AML-193 (cell line): ENCODE measurements at regions not wholly inside any gene's neighbourhood (a gene's known extent, or its start where the extent isn't known, plus 50 kb on each side); places are given as distances from the start of the nearest gene placed in this dataset.

ENCODE experiments used
- DNase-seq, 2 experiments: peaks; one replicate each; lab custom pipeline; 2025; lab: John Stamatoyannopoulos, UW

DNA sequence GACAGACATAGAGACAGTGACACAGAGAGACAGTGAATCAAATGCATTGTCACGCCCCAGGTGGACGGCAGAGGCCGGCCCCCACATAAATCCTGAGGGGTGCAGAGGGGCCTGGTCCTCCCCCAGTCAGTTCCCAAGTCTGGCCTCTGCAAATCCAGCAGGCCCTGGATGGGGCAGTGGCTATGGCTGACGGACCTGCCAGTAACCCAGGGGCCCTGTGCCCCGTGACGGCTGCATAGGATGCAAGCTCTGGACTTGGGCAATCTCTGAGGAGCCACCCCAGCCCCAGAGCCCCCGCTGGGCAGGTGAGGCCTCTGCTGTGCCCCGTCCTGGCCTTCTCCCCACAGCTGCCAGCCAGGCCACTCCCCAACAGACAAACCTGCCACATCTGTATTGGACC is 204.5 kb downstream of the BRD1 start:
- DNase-seq = no peak

DNA sequence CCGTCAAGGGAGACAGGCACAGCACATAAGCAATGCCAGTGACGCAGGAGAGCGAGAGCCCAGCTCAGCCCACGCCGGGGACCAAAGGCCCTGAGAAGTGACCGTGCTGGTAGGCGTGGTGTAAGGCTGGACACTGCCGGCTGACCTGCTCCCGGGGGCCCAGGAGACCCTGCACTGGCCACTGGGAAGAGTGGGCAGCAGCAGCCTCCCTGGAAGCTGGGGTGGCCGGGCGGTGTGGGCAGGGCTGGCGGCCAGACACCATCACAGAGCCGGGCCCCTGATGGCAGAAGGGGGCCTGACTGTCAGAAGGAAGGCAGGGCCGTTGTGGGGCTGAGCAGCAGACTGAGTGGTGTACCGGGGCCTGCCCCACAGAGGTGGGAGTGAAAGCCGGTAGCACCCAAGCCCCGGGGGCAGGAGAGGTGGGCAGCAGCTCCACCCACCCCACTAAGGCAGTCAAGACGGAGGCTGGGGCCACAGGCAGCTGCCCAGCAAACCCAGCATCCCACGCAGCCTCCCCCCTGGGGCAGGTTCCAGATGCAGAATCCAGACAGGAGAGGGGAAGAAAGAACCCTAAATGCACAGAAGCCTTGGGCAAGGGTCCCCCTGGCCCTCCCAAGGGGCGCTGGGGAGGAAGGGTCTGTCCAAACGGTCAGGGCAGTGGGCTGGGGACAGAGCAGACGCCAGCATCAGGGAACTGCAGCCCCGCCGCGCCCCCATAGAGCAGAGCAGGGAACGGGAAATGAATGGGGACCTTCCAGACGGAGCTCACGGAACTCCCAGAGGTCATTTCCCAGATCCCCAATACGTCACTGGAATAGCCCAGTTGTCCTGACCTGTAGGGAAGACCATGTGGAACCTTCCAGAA is 205.2 kb downstream of the BRD1 start:
- DNase-seq = no peak

DNA sequence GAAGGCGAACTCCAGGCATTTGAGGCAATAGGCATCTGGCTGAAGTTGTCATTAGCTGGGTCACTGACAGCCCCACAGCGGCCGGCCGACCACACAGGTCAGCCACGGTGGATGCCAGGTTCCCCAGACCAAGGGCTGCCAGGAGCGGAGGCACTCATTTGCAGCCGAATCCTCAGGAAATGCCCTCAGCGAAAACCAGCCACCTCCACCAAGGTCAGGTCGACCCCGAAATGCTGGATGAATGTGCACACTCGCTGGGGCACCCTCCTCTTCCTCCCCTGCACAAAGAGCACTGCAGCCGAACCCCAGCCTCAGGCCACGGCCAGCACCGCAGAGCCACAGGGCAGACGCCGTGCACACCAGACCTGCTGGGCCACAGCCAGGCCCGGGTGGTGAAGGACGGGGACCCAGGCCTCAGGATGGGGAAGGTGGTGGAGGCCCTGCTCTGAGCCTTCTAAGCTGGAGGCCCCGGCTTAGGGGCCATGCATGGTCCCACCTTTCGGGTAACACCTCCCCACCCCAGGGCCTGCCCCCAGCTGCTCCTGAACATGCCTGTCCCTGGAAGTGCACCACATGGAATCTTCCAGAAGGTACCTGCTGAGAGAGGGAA is 206.0 kb downstream of the BRD1 start:
- DNase-seq = no peak

DNA sequence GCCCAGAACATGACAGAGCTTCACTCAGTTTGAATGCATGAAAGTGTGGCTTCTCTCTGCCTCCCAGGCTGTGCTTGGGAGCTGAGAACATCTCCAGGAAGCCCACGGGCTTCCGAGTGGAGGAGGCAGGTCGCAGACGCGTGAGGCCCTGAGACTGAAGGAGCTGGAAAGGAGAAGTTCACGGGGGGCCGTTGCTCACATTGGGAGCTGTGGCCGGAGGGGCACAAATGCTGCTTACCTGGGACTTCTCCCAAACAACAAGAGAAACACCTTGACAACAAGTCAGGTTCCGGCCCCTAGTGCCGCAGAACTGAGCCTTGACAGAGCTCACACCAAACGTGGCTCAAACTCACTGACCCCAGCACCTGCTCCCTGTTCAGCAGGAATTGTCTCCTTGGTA is 207.0 kb downstream of the BRD1 start:
- no peak for DNase-seq

DNA sequence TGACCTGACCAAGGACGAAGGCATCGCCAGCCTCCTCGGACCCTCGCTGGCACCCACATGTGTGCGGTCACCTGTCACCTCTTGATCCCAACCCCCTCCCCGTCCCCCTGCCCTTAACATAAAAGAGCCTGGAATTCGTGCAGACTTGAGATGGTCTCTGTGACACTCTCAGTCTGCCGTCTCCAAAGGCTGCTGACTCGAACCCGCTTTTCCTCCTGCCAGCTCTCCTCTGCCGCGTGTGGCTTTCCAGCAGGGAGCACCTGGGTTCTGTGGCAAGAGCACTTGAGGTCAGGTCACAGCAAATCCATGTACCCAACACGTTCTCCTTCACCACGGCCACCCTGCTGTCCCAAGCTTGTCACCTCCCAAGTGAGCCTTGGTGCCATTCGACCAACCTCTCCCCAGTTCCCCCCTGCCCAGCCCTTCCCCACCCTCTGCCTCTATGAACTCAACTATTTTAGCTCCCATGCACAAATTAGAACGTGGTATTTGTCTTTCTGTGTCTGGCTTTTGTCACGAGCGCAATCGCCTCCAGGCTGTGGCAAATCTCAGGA is 207.6 kb downstream of the BRD1 start:
- no peak for DNase-seq

DNA sequence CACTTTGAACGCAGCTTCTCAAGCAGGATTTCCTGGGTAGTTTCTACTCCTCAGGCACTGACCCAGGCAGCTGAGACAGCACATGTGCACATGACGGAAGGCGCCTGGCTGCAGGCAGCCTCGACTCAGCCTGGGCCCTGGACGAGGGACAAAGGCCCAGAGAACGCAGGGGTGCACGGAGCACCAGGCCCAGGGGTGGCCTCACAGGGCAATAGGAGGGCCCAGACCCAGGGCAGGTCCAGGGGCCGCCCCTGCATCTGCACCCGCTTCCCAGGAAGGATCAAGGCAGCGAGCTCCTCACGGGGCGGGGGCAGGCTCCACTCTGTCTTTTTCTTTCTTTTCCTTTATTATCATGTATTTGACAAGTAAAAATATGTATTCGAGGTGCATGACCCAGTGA is 208.4 kb downstream of the BRD1 start:
- DNase-seq = no peak

DNA sequence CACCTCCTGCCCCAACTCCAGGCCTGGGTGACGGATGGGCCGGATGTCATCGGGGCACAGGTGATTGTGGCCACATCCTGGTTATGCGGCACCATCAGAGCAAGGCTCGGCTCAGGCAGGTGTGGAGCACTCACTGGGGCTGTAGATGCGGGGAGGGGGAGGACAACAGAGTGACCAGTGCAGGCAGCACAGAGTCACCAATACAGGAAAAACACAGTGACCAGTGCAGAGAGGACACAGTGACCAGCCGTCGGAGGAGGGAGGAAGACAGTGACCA is 209.1 kb downstream of the BRD1 start:
- no peak for DNase-seq

DNA sequence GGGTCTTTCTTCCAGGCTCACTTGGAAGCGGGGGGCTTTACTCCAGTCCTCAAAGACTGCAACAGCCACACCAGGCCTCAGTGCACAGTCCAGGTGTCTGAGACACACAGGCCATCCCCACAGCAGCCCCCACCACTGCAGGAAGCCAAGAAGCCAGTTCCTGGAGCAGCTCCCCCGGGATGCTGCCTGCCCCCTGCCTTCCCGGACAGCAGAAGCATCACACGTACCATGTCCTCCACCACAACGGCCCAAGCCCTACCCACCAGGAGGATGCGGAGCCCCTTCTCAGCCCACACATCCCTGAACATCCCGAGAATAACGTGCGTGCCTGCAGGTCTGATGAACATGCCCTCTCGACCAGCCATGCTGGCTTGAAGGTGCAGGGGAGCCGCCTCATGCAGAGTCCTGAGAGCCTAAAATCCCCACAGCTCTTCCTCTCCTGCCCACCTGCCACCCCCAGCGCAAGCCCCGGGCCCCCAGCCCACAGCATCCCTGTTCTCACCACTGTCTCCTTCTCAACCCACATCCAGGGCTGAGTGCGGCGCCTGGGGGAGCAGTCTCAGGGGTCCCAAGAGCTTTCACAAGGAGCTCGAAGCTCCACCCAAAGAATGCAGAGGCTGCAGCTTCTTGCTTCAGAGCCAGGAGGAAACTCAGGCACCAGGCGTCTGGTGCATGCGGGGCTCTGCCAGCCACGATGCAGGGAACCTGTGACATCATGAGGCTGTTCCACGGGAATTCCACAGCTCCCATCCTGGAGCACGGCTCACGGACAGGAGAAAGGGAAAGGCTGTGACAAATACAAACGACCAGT is 209.6 kb downstream of the BRD1 start:
- DNase-seq = no peak

DNA sequence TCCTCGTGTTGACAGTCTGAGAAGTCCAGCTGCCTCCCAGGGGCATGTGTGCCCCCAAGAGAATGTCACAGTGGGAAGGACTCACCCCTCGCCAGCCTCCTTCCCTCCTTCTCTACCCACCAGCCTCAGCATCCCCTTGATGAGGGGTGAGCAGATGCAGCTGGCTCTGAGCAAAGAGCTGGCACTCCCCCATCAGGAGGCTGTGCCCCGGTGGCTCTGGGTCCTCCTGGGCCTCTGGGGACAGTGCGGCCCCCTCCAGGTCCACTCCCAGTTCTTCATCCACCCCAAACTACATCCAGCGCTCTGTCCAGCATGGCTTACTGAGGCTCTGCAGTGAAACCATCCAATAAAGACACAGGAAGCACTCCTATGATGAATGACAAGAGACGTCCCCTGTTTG is 210.4 kb downstream of the BRD1 start:
- no peak for DNase-seq

DNA sequence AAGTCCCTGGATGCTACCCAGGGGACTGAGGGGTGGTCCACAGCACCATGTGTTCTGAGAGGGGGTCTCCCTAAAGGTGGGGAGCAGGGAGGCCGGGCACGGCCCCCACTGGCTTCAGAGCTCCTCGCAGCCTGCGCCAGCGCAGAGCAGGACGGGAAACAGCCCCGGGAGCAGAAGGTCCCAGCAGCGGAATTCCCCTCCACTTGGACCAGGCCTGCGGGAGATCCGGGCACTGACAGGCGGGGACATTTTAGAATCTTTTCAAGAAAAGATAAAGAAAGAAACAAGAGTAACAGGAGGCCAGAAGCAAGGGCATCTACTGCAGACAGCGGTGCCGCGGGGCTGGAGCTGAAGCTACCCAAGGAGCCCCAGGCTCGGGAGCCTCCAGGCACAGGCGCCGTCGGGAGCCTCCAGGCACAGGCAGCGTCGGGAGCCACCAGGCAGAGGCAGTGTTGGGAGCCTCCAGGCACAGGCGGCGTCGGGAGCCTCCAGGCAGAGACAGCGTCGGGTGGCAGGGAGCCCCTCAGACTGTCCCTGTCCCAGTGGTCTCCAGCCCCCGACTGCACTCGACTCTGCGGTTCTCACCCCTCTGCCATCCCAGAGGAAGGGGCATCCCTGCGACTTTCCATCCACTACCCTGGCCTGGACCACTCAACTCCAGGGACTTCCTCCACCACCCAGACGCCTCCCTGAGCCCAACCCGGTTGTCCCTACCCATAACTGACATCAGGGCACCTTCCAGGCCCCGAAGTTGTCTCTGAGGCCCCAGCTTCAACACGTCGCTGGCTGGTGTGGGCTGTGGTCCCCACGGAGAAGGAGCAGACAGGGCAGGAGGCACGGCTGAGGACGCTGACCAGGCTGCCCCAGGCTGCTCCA is 211.1 kb downstream of the BRD1 start:
- no peak for DNase-seq

DNA sequence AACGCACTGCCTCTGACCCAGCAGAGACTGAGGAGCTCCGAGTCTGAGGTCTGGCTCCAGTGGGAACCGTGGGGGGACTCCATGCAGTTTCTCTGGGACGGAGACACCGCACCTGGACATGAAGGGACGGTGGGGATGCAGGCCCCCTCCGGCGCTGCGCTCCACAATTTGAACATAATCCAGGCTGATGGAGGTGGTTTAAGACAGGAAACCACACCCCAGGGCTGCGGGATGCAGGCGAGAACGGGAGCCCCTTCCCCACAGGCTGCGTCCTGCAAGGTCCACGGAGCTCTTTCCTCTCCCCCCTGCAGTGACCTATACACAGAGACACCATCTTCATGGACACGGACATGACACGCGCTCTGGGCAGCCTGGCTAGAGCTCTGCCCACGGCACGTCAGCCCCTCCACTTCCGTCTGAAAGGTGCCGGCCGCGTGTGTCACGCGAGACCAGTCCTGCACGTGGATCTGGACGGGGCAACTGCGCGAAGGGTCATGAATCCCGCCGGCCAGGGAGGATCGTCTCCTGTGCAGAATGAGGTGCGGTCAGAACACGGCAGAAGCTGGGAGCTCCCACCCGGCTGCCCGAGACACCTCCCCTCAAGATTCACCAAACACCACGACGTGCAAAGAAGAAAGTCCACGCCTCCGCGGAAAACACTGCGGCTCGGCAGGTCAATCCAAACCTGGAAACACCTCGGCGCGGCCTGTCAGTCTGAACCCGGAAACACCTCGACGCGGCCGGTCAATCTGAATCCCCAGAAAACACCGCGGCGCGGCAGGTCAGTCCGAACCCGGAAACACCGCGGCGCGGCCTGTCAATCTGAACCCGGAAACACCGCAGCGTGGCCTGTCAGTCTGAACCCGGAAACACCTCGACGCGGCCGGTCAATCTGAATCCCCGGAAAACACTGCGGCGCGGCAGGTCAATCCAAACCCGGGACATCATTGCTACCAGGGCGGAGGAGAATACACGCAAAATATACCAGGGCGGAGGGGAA is 212.4 kb downstream of the BRD1 start:
- DNase-seq = no peak

DNA sequence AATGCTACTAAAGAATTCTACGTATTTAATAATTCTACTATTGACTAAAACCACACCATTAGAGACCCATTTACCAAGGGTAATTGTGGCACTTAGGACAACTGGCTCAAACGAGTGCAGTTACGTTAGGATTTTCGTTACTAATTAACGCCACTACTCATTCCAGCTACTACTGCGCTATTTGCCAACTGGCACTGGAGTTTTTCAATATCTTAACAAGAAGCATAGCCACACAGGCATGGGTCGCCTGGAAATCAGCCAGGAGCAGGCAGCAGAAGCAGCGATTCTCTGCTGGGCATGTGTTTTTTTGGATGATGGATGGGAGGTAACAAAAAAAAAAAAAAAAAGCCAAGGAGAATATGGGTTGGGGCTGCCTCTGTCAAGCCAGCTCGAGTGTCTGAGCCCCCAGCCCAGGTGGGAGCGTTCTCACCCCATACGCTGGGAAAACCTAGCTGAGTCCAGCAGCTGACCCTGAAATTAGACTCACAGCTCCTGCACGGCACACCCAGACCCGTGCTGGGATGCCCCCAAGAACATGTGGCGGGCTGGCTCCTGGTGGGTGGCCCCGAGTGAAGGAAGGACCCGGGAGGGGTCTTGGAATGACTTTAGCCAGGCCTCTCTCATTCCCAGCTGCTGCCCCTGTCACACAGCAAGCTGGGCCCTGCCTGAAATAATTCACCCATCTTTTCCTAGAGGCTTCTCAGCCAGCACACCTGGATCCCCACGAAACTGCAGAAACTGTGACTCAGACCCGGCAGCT is 214.0 kb downstream of the BRD1 start:
- no peak for DNase-seq

DNA sequence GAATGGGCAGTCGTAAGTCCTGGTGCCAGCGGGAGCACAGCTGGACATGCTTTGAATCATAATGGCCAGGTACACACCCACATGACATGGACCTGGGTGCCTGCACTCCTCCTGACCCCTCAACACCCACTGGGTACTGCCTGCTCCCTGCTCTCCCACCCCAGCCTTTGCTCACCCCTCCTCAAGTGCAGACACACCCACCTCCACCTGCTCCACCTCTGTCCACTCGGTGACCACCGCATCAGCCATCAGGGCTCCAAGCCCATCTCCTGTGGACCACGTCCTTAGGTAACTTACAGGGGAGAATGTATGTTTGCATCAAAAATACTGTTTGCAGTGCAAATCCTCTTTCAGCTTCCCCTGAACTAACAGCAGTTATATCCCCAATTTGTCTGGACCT is 214.6 kb downstream of the BRD1 start:
- no peak for DNase-seq

DNA sequence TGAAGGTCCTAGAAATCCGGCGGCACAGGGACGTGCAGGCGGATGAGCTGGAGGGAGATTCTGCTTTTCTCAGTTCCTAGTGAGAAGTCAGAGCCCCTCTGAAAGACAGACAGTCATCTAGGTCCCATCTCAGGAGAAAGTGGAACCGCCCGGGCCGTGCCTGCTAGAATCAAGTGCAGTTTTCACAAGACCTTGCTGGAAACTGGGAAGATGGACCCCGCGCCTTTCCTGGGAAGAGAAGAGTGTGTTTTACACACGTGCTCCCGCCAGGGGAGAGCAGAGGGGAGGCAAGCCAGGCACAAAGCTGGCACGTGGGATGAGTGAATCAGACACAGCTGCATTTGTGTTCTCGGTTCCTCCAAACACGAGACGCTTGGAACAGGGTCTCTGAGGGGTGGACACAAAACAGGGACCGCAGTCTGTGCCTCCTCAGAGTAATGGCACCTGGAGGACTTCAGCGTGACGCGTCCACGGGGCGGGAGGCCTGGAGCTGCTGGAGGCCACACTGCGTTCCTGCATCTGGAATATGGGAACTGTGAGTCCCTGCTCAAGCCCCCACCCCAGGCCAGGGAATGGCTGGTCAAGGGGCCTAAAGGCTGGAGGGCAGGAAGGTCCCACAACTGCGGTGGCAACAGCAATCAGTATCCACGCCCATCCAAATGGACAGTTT is 218.3 kb downstream of the BRD1 start:
- no peak for DNase-seq

DNA sequence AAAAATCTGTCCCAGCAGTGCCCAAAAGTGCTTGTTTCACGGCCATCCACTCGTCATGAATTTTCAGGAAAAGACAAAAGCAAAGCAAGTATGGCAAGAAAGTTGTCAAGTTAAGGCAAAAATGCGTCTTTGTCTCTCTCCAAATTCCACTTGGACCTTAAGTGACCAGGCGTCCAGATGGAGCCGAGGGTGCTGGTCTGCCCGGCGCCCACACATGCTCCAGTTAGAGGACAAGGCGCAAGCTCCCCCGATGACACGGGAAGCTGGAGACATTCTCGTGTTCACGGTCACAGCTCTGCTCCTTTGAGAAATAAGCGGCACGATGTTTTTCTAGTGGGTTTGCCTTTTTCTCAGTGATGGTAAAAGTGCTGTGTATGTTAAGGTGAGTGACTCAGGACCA is 219.0 kb downstream of the BRD1 start:
- DNase-seq = no peak

DNA sequence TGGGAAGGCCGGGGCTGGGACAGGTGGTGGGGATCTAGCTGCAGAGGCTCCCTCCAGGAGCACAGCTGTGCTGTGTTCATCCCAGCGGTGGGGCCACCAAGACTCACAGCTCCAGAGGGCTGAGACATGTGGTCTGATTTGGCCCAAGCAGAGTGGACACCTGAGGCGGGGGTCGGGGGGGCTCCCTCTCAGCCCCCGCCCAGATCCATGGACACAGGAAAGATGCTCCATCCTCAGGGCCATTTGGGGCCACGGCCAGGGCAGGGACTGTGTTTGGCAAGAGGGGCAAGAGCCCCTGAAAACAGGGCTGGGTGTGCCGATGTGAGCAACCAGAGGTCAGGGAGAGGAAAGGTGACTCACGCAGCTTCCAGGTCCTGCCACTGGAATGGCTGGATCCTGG is 219.4 kb downstream of the BRD1 start:
- DNase-seq = no peak

DNA sequence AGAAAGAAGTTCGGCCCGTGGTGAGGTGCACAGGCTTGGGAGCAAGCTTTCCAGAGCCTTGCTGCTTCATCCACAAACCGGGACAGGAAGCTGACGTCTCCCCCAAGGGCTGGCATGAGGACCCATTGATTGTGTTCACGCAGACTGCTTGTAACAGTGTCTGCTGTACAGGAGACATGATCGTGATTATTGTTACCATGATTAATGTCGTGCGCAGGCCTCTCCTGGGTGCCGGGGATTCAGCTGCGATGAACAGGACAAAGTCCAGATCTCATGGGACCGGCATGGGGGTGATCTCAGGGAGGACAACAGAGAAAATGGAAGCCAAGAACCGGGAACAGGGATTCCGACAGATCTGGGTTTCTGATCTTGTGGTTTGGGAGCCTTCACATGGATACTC is 219.9 kb downstream of the BRD1 start:
- DNase-seq = no peak

DNA sequence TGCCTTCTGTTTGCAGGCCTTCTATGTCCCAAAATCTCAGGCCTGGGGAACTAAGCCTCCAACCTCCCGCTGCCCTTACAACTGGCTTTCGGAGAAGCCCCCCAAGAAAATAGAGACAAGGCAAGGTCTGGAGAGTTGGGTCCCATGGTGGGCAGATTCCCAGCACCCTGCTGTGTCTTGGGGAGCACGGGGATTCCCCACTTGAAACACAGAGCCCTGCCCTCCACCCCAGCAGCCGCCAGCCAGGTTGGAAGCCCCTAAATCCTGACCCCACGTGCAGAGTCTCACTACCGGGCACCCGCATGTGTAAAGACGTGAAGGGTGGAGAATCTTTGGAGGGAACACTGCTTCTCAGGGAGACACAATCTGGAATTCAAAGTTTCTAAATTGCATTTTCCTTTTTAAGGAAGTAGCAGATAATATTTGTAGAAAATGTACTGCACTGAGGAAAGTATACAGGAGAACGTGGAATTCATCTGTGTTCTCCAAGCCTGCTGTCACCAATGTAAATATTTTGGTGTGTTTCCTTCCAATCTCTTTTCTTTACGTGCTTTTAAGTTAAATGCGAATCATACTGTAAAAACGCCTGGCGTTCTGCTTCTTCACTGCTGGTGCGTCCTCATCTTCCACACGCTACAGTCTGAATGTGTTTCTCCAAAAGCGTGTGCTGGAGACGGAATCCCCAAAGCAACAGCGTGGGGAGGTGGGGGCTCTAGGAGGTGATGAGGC is 220.9 kb downstream of the BRD1 start:
- DNase-seq = no peak
